Keratinocyte (primary cell): ENCODE measurements at regions not wholly inside any gene's neighbourhood (a gene's known extent, or its start where the extent isn't known, plus 50 kb on each side); places are given as distances from the start of the nearest gene placed in this dataset.

ENCODE experiments used
- DNase-seq: peaks from one replicate; pipeline ENCODE4 v3.0.0-alpha.2; 2011; ENCODE audit warnings: low read depth, missing footprints, low spot score
- FAIRE-seq: peaks from 2 replicates; lab custom pipeline; 2011; peaks lifted over from hg19 to GRCh38; lab: Jason Lieb, UNC
- H2AFZ ChIP-seq: 2 replicates; pipeline ENCODE4 v1.6.0; 2012; ENCODE audit warnings: low read length, control low read depth, inconsistent platforms; ENCODE audit not compliant: control insufficient read depth
- H3K27ac ChIP-seq: 2 replicates; pipeline ENCODE4 v1.5.1; 2011; ENCODE audit warnings: low read length; ENCODE audit not compliant: control insufficient read depth, insufficient read depth
- H3K27me3 ChIP-seq: 3 replicates; pipeline ENCODE4 v1.6.0; 2011; ENCODE audit warnings: low read length; ENCODE audit not compliant: control insufficient read depth, insufficient read depth; ENCODE audit errors: extremely low read depth
- H3K36me3 ChIP-seq, 2 experiments: 2 replicates in 1 of 2; 3 replicates in 1 of 2; pipeline ENCODE4 v1.5.1; 2011; ENCODE audit warnings: low read length in 2 of 2, mild to moderate bottlenecking in 1 of 2; ENCODE audit not compliant: control insufficient read depth in 2 of 2, insufficient read depth in 2 of 2; ENCODE audit errors: extremely low read depth in 1 of 2
- H3K4me1 ChIP-seq: 3 replicates; pipeline ENCODE4 v1.5.1; 2011; ENCODE audit warnings: low read length; ENCODE audit not compliant: control insufficient read depth, insufficient read depth; ENCODE audit errors: extremely low read depth
- H3K4me2 ChIP-seq: 3 replicates; pipeline ENCODE4 v1.6.0; 2011; ENCODE audit warnings: low read depth, low read length; ENCODE audit not compliant: control insufficient read depth, insufficient read depth; ENCODE audit errors: extremely low read depth
- H3K4me3 ChIP-seq, 3 experiments: fragments of 200-600 bp in 1 of 3; sonication (generic) in 1 of 3; 2 replicates in 2 of 3; 3 replicates in 1 of 3; pipeline ENCODE4 v1.5.1; 2011 to 2016; ENCODE audit warnings: low read length in 3 of 3, mild to moderate bottlenecking in 3 of 3, control low read depth in 2 of 3, inconsistent platforms in 1 of 3, low read depth in 1 of 3, mixed read lengths in 1 of 3, mixed run types in 1 of 3, moderate library complexity in 1 of 3; ENCODE audit not compliant: control insufficient read depth in 2 of 3, insufficient read depth in 2 of 3; ENCODE audit errors: extremely low read depth in 1 of 3
- H3K79me2 ChIP-seq: 2 replicates; pipeline ENCODE4 v1.6.0; 2012; ENCODE audit warnings: low read length; ENCODE audit not compliant: control insufficient read depth, insufficient read depth
- H3K9ac ChIP-seq: 3 replicates; pipeline ENCODE4 v1.6.0; 2011; ENCODE audit warnings: low read length; ENCODE audit not compliant: control insufficient read depth, insufficient read depth; ENCODE audit errors: extremely low read depth
- H3K9me1 ChIP-seq: 3 replicates; pipeline ENCODE4 v1.6.0; 2011; ENCODE audit warnings: low read length; ENCODE audit not compliant: control insufficient read depth, insufficient read depth; ENCODE audit errors: extremely low read depth
- H3K9me3 ChIP-seq: 2 replicates; pipeline ENCODE4 v1.5.1; 2012; ENCODE audit warnings: low read depth, low read length; ENCODE audit not compliant: control insufficient read depth
- H4K20me1 ChIP-seq: 3 replicates; pipeline ENCODE4 v1.6.0; 2011; ENCODE audit warnings: low read length; ENCODE audit not compliant: control insufficient read depth, insufficient read depth; ENCODE audit errors: extremely low read depth
- CTCF ChIP-seq, 3 experiments: IDR thresholded peaks in 1 of 3; conservative IDR thresholded peaks in 1 of 3; optimal IDR thresholded peaks in 1 of 3; 2 replicates in 2 of 3; 3 replicates in 1 of 3; pipeline versions ENCODE3 to v1.5.1; 2011; ENCODE audit warnings: low read length in 3 of 3, mild to moderate bottlenecking in 3 of 3, moderate library complexity in 2 of 3, control low read depth in 1 of 3, inconsistent platforms in 1 of 3; ENCODE audit not compliant: insufficient read depth in 2 of 3; ENCODE audit errors: extremely low read depth in 1 of 3
- EZH2 ChIP-seq: IDR thresholded peaks from one replicate; pipeline ENCODE4 v1.6.1; 2012; ENCODE audit warnings: inconsistent platforms, mild to moderate bottlenecking, low read length, moderate library complexity
- dilution Hi-C: fragments of 300-500 bp; cut with MboI; formaldehyde crosslinking; loops from one replicate; pipeline ENCODE4 v1.7.0; 2020; ENCODE audit warnings: low sequenced_read_pairs; ENCODE audit not compliant: extremely low pct_ligation_motif_present

- Histone ChIP-seq H3K9ac (no peak overlapping the region), H3K4me3 (no peak overlapping the region), H3K79me2 (no peaks in the 10 kb centered on the region), H3K27ac (no peak overlapping the region), H3K9me3 (no peaks in the 10 kb centered on the region), H4K20me1 (no peaks in the 10 kb centered on the region), H3K36me3 (no peaks in the 10 kb centered on the region), H3K4me1 (peaks cover 6% of the 10 kb centered on the region), H3K27me3 (no peaks in the 10 kb centered on the region), H2AFZ (no peak overlapping the region), H3K4me2 (no peak overlapping the region), H3K9me1 (no peaks in the 10 kb centered on the region)
- TF ChIP-seq CTCF (optimal IDR thresholded peaks at IDR 0.05 in 1 of 3, IDR thresholded peaks at IDR 0.05 in 1 of 3, conservative IDR thresholded peaks at IDR 0.05 in 1 of 3; ENCODE audit: extremely low read depth in 1 of 3, insufficient read depth in 2 of 3, low read length in 3 of 3) (no peak), EZH2 (no peak)
- FAIRE-seq (no peak), DNase-seq (no peak)
- dilution Hi-C loops, result no loop called here
These were observed 488.6 kb downstream of the ETS1 start for GRCh38 chr11:128098781-128099180.

- Histone ChIP-seq H2AFZ (no peak overlapping the region), H3K27ac (no peak overlapping the region), H3K4me3 (no peak overlapping the region), H3K79me2 (no peaks in the 10 kb centered on the region), H3K36me3 (no peaks in the 10 kb centered on the region), H3K4me1 (peaks cover 6% of the 10 kb centered on the region), H3K4me2 (no peak overlapping the region), H3K9ac (no peak overlapping the region), H3K9me1 (no peaks in the 10 kb centered on the region), H3K27me3 (no peaks in the 10 kb centered on the region), H4K20me1 (no peaks in the 10 kb centered on the region), H3K9me3 (no peaks in the 10 kb centered on the region)
- FAIRE-seq (peak; percentile 32), DNase-seq (no peak)
- peak; percentile 7 to 11 (median 7) for TF ChIP-seq CTCF (optimal IDR thresholded peaks at IDR 0.05 in 1 of 3, IDR thresholded peaks at IDR 0.05 in 1 of 3, conservative IDR thresholded peaks at IDR 0.05 in 1 of 3; ENCODE audit: extremely low read depth in 1 of 3, insufficient read depth in 2 of 3, low read length in 3 of 3)
- no peak for TF ChIP-seq EZH2
- dilution Hi-C loops, result no loop called here
These were observed 491.8 kb downstream of the ETS1 start for GRCh38 chr11:128095466-128095981.
